ENCODE measurements at regions not wholly inside any gene's neighbourhood (a gene's known extent, or its start where the extent isn't known, plus 50 kb on each side); places are given as distances from the start of the nearest gene placed in this dataset.
A peak's percentile ranks its signal among the peaks of the same experiment; 100 is the strongest.
"Not testable (repeated sequence)": the region's sequence is repeated elsewhere in the genome, so short reads cannot be mapped to it uniquely, and the experiment has no call there.

DNA sequence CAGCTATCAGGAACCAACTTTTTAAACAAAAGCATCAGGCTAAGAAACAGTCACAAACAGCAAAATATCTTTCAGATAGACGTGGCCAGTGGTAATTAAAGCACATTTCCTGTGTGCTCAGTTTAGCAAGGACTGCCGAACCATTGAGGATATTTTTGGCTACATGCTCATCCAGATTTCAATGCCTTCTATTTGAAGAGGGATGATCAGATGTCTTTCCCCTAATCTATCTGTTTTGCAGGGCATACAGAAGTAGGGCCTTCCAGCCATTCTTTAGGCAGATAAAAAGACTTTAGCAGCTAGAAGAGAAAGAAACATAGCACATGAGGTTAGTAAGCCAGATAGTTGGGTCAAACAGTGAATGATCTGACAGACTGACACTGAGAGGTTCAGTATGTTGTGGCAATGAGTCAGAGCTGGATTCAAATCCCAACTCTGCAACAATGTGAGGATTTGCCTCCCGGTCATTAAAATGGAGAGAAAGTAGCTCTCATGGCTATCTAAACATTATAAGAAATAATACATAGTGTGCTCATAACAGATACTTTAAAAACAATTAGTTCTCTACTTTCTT lies 100.0 kb upstream of the PRKG2 start:
- DNase-seq: no peak

GRCh38 chr4:81314196-81314896 lies 99.3 kb upstream of the PRKG2 start:
- DNase-seq: peak; percentile 59

- DNase-seq: no peak
Observed at GRCh38 chr4:81307991-81308390, 93.0 kb upstream of the PRKG2 start.

DNA sequence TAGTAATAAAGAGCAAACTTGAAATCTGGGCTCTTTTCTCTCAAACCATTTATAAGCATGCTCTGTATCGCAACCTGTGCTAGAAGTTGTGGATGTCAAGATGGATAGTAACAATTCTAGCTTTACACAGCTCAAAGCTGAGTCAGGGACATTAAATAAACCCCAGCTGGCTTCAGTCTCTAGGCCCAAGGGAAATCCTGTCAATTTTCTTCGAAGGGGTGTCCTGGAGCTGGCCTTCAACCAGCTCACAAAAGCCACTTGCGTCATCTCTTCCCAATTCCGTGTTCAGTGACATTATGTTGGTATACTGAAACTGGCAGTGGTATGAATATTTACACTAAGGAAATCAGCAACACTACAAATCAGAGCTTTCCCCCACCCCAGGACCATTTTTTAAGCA lies 89.8 kb upstream of the PRKG2 start:
- DNase-seq: no peak

- not testable (repeated sequence) for DNase-seq
Observed at GRCh38 chr4:81300352-81300751, 85.3 kb upstream of the PRKG2 start.

- no peak for DNase-seq
Observed at GRCh38 chr4:81290813-81291212, 75.8 kb upstream of the PRKG2 start.

- DNase-seq: no peak
Observed at GRCh38 chr4:81287101-81287500, 72.1 kb upstream of the PRKG2 start.

- DNase-seq: no peak
Observed at GRCh38 chr4:81282131-81282530, 67.1 kb upstream of the PRKG2 start.

- DNase-seq: no peak
Observed at GRCh38 chr4:81274460-81274859, 59.4 kb upstream of the PRKG2 start.

GRCh38 chr4:81272671-81273070 lies 57.6 kb upstream of the PRKG2 start:
- no peak for DNase-seq
